Stimulated activated CD8-positive, alpha-beta memory T cell treated with anti-CD3 and anti-CD28 coated beads, Interleukin-4, amount 100 ng/mL, for 1 hour (primary cell): ENCODE measurements at regions not wholly inside any gene's neighbourhood (a gene's known extent, or its start where the extent isn't known, plus 50 kb on each side); places are given as distances from the start of the nearest gene placed in this dataset.
"Not testable (repeated sequence)": the region's sequence is repeated elsewhere in the genome, so short reads cannot be mapped to it uniquely, and the experiment has no call there.

ENCODE experiments used
- DNase-seq, 2 donors: peaks; one replicate each; pipeline ENCODE4 v3.0.0-alpha.2; 2020; ENCODE audit warnings: low read depth in 2 of 2, low spot score in 1 of 2

GRCh38 chr15:44817797-44818196 is 81.5 kb downstream of the TRIM69 start:
- DNase-seq: not testable (repeated sequence)

- DNase-seq: not testable (repeated sequence)
Observed at GRCh38 chr15:44819331-44819987, 83.1 kb downstream of the TRIM69 start.

- not testable (repeated sequence) for DNase-seq
Observed at GRCh38 chr15:44820535-44820934, 84.2 kb downstream of the TRIM69 start.

GRCh38 chr15:44820967-44821366 is 84.6 kb downstream of the TRIM69 start:
- DNase-seq: not testable (repeated sequence)

GRCh38 chr15:44824277-44825145 is 88.2 kb downstream of the TRIM69 start:
- not testable (repeated sequence) for DNase-seq

GRCh38 chr15:44826583-44826982 is 90.3 kb downstream of the TRIM69 start:
- DNase-seq: not testable (repeated sequence)

- DNase-seq: not testable (repeated sequence)
Observed at GRCh38 chr15:44828229-44828914, 92.0 kb downstream of the TRIM69 start.

GRCh38 chr15:44829150-44829549 is 92.8 kb downstream of the TRIM69 start:
- DNase-seq: not testable (repeated sequence)

- not testable (repeated sequence) for DNase-seq
Observed at GRCh38 chr15:44830692-44831408, 94.5 kb downstream of the TRIM69 start.

- DNase-seq: not testable (repeated sequence)
Observed at GRCh38 chr15:44831409-44831741, 95.0 kb downstream of the TRIM69 start.

GRCh38 chr15:44832133-44832532 is 95.8 kb downstream of the TRIM69 start:
- DNase-seq: not testable (repeated sequence)

GRCh38 chr15:44833081-44833480 is 96.8 kb downstream of the TRIM69 start:
- not testable (repeated sequence) for DNase-seq

- DNase-seq: not testable (repeated sequence)
Observed at GRCh38 chr15:44833761-44834160, 97.4 kb downstream of the TRIM69 start.

- DNase-seq: not testable (repeated sequence)
Observed at GRCh38 chr15:44835082-44835481, 98.8 kb downstream of the TRIM69 start.

GRCh38 chr15:44836094-44836493 is 99.8 kb downstream of the TRIM69 start:
- no peak for DNase-seq

GRCh38 chr15:44838929-44839328 is 102.6 kb downstream of the TRIM69 start:
- not testable (repeated sequence) for DNase-seq

GRCh38 chr15:44841762-44842161 is 105.4 kb downstream of the TRIM69 start:
- DNase-seq: not testable (repeated sequence)

- not testable (repeated sequence) for DNase-seq
Observed at GRCh38 chr15:44842883-44843282, 106.6 kb downstream of the TRIM69 start.

- not testable (repeated sequence) for DNase-seq
Observed at GRCh38 chr15:44844936-44845335, 108.6 kb downstream of the TRIM69 start.

- not testable (repeated sequence) for DNase-seq
Observed at GRCh38 chr15:44846156-44846555, 109.8 kb downstream of the TRIM69 start.

GRCh38 chr15:44847555-44847954 is 108.9 kb upstream of the TERB2 start:
- DNase-seq: not testable (repeated sequence)
